Activated CD4-positive, alpha-beta memory T cell treated with anti-CD3 and anti-CD28 coated beads, Interleukin-2, amount 10 ng/mL, durations not matched to agents 7 days and 5 days (primary cell): ENCODE measurements at regions not wholly inside any gene's neighbourhood (a gene's known extent, or its start where the extent isn't known, plus 50 kb on each side); places are given as distances from the start of the nearest gene placed in this dataset.
"Not testable (repeated sequence)": the region's sequence is repeated elsewhere in the genome, so short reads cannot be mapped to it uniquely, and the experiment has no call there.

ENCODE experiments used
- CTCF ChIA-PET: fragments of 350-600 bp; sonication (Branson Sonifier 250); formaldehyde crosslinking; loops from one replicate; lab custom pipeline; 2021; ENCODE audit warnings: antibody characterized with exemption, inconsistent platforms; lab: Charles Lee
- POLR2A ChIA-PET: fragments of 350-600 bp; sonication (Branson Sonifier 250); formaldehyde crosslinking; loops from one replicate; lab custom pipeline; 2021; ENCODE audit warnings: antibody characterized with exemption; lab: Charles Lee
- DNase-seq: peaks from one replicate; pipeline ENCODE4 v3.0.0-alpha.2; 2020
- H3K27ac Mint-ChIP-seq: one replicate; pipeline ENCODE4 v1.8.0; 2021; ENCODE audit warnings: mild to moderate bottlenecking, mixed read lengths
- H3K27me3 Mint-ChIP-seq: one replicate; pipeline ENCODE4 v1.8.0; 2021; ENCODE audit warnings: mixed read lengths
- H3K36me3 Mint-ChIP-seq: one replicate; pipeline ENCODE4 v1.8.0; 2021; ENCODE audit warnings: low read depth, mixed read lengths
- H3K4me1 Mint-ChIP-seq: one replicate; pipeline ENCODE4 v1.8.0; 2021; ENCODE audit warnings: mixed read lengths
- H3K4me3 Mint-ChIP-seq: one replicate; pipeline ENCODE4 v1.8.0; 2021; ENCODE audit warnings: mild to moderate bottlenecking, mixed read lengths
- H3K9me3 Mint-ChIP-seq: one replicate; pipeline ENCODE4 v1.8.0; 2021; ENCODE audit warnings: mixed read lengths

DNA sequence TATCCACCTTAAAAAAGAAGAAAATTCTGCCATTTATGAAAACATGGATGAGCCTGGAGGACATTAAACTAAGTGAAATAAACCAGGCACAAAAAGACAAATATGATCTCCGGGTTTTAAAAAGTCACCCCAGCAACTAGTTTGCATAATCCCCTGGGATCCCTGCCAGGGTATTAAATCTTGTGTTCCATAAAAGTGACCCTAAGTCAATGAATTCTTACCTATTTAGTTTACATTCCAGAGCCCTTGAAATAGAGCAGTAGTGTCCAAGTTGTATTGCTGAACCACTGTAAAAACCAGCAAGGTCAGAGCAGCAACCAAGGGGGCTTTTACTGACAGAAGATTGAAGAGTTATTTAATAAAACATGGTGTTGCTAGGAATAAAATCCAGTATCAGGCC lies 716.8 kb upstream of the BCHE start:
- H3K27ac Mint-ChIP-seq = no peak overlapping the region
- H3K36me3 Mint-ChIP-seq = no peaks in the 10 kb centered on the region
- no peak for DNase-seq
- ChIA-PET CTCF (no interaction called here), POLR2A (no interaction called here)
- no peaks in the 10 kb centered on the region for H3K4me1 Mint-ChIP-seq
- H3K9me3 Mint-ChIP-seq = peaks cover 15% of the 10 kb centered on the region
- no peak overlapping the region for H3K4me3 Mint-ChIP-seq
- H3K27me3 Mint-ChIP-seq = no peaks in the 10 kb centered on the region

DNA sequence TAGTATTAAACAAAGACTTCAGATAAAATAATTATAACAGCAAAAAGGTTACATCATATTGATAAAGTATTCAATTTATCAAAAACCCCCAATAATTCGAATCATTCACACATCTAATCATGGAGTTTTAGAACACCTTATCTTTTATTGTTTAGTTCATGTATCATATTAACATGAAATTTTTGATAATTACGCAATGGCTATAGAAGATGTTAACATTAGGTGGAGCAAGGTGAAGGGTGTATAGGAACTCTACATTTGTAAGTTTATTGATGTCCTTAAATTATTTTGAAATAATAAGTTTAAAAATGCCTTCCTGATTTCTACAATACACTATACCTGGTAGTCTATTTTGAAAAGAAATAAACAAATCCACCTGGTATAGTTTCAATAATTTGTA lies 696.5 kb upstream of the BCHE start:
- H3K4me1 Mint-ChIP-seq = no peaks in the 10 kb centered on the region
- H3K27ac Mint-ChIP-seq = no peak overlapping the region
- H3K36me3 Mint-ChIP-seq = no peaks in the 10 kb centered on the region
- ChIA-PET CTCF (no interaction called here), POLR2A (no interaction called here)
- no peak overlapping the region for H3K4me3 Mint-ChIP-seq
- DNase-seq = no peak
- H3K27me3 Mint-ChIP-seq = no peaks in the 10 kb centered on the region
- peaks cover 26% of the 10 kb centered on the region for H3K9me3 Mint-ChIP-seq

DNA sequence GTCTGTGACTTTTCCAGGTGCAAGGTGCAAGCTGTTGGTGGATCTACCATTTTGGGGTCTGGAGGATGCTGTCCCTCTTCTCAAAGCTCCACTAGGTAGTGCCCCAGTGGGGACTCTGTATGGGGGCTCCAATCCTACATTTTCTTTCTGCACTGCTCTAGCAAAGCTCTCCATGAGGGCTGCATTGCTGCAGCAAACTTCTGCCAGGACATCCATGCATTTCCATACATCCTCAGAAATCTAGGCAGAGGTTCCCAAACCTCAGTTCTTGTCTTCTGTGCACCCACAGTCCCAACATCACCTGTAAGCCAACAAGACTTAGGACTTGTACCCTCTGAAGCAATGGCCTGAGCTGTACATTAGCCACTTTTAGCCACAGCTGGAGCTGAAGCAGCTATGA lies 694.5 kb upstream of the BCHE start:
- H3K27ac Mint-ChIP-seq = no peak overlapping the region
- peaks cover 18% of the 10 kb centered on the region for H3K9me3 Mint-ChIP-seq
- DNase-seq = no peak
- H3K4me3 Mint-ChIP-seq = no peak overlapping the region
- H3K27me3 Mint-ChIP-seq = no peaks in the 10 kb centered on the region
- H3K4me1 Mint-ChIP-seq = no peaks in the 10 kb centered on the region
- ChIA-PET POLR2A (no interaction called here), CTCF (no interaction called here)
- H3K36me3 Mint-ChIP-seq = no peaks in the 10 kb centered on the region

DNA sequence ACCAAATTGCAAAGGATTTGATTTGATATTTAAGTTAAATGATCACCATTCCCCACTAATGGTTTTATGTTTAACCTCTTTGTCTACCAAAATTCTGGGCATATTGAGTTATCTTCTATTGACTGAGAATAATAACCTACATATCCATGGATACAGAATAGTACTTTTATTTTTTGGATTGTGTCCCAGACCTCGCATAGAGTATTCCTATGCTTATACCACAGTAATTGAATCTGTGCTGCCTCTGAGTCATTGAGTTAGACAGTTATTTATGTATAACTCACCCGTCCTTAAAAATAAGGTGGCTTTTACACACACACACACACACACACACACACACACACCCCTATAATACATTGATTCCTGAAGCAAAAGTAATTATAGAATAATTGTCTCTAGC lies 690.1 kb upstream of the BCHE start:
- H3K4me1 Mint-ChIP-seq = no peaks in the 10 kb centered on the region
- H3K9me3 Mint-ChIP-seq = peaks cover 8% of the 10 kb centered on the region
- H3K27me3 Mint-ChIP-seq = no peaks in the 10 kb centered on the region
- ChIA-PET POLR2A (no interaction called here), CTCF (no interaction called here)
- H3K4me3 Mint-ChIP-seq = no peak overlapping the region
- no peaks in the 10 kb centered on the region for H3K36me3 Mint-ChIP-seq
- no peak for DNase-seq
- H3K27ac Mint-ChIP-seq = no peak overlapping the region

DNA sequence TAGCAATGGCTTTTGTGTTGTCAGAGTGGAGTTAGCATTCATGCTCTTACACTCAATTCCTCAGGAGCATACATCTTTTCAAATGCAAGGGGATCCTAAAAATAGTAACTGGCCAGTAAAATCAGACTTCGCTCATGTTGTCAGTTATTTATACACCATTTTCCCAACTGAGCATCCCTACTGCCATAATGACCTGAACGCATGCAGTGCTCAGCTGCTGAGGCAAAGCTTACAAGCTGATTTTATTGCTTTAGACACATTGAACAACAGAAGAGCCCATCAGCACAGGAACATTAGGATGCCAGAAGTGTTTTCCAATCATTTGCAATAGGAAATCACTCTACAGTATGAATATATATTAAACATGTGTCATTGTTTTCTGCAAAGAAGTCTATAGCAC lies 689.7 kb upstream of the BCHE start:
- POLR2A ChIA-PET = no interaction called here
- Mint-ChIP-seq H3K4me1 (no peaks in the 10 kb centered on the region), H3K27me3 (no peaks in the 10 kb centered on the region), H3K9me3 (peaks cover 7% of the 10 kb centered on the region), H3K36me3 (no peaks in the 10 kb centered on the region), H3K27ac (no peak overlapping the region), H3K4me3 (no peak overlapping the region)
- CTCF ChIA-PET = no interaction called here
- DNase-seq = no peak

DNA sequence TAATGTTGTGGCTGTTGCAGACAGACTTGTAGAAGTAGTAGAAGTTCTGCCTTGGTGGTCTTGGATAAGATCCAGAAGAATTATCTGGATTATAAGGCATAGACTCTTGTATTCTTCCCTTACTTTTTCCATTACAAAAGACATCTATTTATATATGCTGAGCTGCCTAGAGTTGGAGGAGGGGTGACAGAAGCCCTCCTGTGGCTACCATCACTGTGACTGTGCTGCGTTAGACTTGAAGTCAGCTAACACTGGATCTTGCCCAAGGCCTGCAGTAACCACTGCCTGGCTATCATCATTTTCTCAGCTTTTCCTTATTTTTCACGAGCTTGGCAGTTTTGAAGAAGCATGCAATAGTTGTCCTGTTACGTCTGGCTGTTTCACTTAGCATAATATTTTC lies 684.8 kb upstream of the BCHE start:
- H3K27me3 Mint-ChIP-seq = no peaks in the 10 kb centered on the region

DNA sequence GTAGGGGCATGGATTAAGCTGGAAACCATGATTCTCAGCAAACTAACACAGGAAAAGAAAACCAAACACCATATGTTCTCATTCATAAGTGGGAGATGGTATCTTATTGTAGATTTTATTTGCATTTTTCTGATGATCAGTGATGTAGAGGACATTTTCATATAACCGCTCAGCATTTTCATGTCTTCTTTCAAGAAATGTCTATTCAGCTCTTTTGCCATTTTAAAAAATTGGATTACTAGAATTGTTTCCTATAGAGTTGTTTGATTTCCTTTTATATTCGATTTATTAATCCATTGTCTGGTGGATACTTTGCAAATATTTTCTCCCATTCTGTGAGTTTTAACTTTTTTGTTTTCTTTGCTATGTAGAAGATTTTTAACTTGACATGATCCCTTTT lies 682.2 kb upstream of the BCHE start:
- ChIA-PET POLR2A (no interaction called here), CTCF (no interaction called here)
- Mint-ChIP-seq H3K27me3 (no peaks in the 10 kb centered on the region), H3K9me3 (peaks cover 4% of the 10 kb centered on the region), H3K27ac (no peak overlapping the region), H3K4me1 (no peaks in the 10 kb centered on the region), H3K36me3 (no peaks in the 10 kb centered on the region), H3K4me3 (no peak overlapping the region)
- DNase-seq = no peak

More for the DNA sequence above, 684.8 kb upstream of the BCHE start:
- no peak for DNase-seq
- Mint-ChIP-seq H3K4me1 (no peaks in the 10 kb centered on the region), H3K27ac (no peak overlapping the region), H3K4me3 (no peak overlapping the region), H3K36me3 (no peaks in the 10 kb centered on the region), H3K9me3 (peaks cover 4% of the 10 kb centered on the region)
- POLR2A ChIA-PET = no interaction called here
- CTCF ChIA-PET = no interaction called here

DNA sequence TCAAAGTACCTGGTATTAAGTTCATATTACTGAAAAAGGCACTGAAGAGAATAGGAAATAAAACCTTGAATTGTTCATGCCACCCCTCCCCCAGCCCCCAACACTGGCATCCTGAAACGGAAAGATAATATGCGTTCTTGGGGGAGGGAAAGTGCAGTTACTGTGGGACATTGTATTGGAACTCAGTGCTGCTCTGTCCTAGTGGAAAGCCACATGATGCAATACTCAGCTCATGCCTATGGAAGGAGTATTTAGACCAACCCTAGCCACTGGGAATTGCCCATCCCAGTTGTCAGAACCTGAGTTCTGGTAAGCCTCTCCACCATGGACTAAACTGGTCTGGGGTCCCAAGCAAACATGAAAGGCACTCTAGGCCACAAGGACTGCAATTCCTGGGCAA lies 680.8 kb upstream of the BCHE start:
- no peaks in the 10 kb centered on the region for H3K27me3 Mint-ChIP-seq
- H3K4me1 Mint-ChIP-seq = no peaks in the 10 kb centered on the region
- H3K4me3 Mint-ChIP-seq = no peak overlapping the region
- CTCF ChIA-PET = no interaction called here
- DNase-seq = no peak
- H3K36me3 Mint-ChIP-seq = no peaks in the 10 kb centered on the region
- POLR2A ChIA-PET = no interaction called here
- H3K27ac Mint-ChIP-seq = no peak overlapping the region
- peaks cover 8% of the 10 kb centered on the region for H3K9me3 Mint-ChIP-seq

DNA sequence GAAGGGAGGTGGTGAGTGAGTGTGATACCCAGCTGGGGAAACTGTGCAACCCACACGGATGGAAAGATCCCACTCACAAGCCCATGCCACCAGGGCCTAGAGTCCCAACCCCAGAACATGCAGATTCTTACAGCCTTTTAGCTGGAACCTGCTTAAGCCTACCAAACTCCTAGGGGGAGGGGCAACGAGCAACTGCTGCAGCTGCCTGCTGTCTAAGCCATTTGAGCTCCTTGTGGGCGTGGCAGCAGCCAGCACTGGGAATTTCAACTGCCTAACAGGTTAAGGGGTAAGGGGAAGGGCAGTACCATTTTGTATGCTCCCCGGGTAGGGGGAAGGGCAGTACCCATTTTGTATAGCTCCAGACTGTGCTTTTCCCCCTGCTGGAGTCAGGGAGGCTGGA lies 673.2 kb upstream of the BCHE start:
- H3K4me1 Mint-ChIP-seq = no peaks in the 10 kb centered on the region
- H3K27ac Mint-ChIP-seq = no peak overlapping the region
- no peaks in the 10 kb centered on the region for H3K27me3 Mint-ChIP-seq
- no peak overlapping the region for H3K4me3 Mint-ChIP-seq
- H3K36me3 Mint-ChIP-seq = no peaks in the 10 kb centered on the region
- no peak for DNase-seq
- POLR2A ChIA-PET = no interaction called here
- CTCF ChIA-PET = no interaction called here
- H3K9me3 Mint-ChIP-seq = peaks cover 19% of the 10 kb centered on the region

DNA sequence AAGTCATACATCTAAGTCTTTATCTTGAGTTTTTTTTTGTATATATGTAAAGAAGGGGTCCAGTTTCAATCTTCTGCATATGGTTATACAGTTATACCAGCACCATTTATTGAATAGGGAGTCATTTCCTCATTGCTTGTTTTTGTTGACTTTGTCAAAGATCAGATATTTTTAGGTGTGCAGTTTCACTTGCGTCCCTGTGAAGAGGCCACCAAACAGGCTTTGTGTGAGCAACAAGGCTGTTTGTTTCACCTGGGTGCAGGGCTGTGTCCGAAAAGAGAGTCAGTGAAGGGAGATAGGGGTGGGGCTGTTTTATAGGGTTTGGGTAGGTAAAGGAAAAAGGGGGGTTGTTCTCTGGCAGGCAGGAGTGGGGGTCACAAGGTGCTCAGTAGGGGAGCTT lies 663.2 kb upstream of the BCHE start:
- H3K4me3 Mint-ChIP-seq, H3K27me3 Mint-ChIP-seq, H3K36me3 Mint-ChIP-seq, H3K27ac Mint-ChIP-seq, CTCF ChIA-PET, H3K4me1 Mint-ChIP-seq, POLR2A ChIA-PET, DNase-seq: not testable (repeated sequence)
- peaks cover 36% of the 10 kb centered on the region for H3K9me3 Mint-ChIP-seq

DNA sequence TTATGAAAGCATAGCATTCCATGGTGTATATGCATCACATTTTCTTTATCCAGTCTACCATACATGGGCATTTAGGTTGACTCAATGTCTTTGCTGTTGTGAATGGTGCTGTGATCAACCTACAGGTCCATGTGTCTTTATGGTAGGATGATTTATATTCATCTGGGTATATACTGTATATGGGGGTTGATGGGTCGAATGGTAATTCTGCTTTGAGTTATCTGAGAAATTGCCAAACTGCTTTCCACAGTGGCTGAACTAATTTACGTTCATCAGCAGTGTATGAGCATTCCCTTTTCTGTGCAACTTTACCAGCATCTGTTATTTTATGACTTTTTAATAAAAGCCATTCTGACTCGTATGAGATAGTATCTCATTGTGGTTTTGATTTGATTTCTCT lies 662.4 kb upstream of the BCHE start:
- ChIA-PET CTCF (no interaction called here), POLR2A (no interaction called here)
- Mint-ChIP-seq H3K4me1 (no peaks in the 10 kb centered on the region), H3K36me3 (peaks cover 5% of the 10 kb centered on the region), H3K27me3 (no peaks in the 10 kb centered on the region), H3K27ac (no peak overlapping the region), H3K4me3 (no peak overlapping the region), H3K9me3 (peaks cover 30% of the 10 kb centered on the region)
- DNase-seq = no peak

DNA sequence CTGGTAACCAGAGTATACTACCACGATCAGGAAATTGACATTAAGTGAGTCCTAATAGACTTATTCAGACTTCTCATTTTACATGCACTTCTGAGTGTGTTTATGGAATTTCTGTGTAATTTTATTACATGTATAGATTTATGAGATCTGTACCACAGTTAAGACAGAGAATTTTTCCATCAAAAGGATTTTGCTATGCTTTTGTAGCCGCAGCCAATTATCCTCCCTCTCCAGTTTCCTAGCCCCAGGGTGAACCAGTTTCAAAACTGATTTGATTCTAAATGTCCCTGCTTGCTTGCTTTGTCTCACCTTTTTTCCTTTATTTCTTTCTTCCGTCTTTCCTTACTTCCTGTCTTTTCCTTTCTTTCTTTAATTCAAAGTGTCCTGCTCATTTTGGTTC lies 661.2 kb upstream of the BCHE start:
- ChIA-PET POLR2A (no interaction called here), CTCF (no interaction called here)
- DNase-seq = no peak

DNA sequence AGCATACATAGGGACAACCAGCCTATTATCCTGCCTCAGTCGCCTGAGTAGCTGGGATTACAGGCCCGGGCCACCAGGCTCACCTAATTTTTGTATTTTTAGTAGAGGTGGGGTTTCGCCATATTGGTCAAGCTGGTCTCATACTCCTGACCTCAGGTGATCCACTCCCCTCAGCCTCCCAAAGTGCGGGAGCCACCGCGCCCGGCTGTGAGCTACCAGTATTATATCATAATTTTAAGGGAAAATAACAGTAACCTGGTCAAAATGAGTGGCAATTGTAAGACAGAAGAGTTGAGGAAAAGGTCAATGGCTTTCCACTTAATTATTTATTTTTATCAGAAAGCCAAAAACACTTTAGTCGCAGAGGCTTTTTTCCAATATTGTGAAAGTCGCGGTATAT lies 652.6 kb upstream of the BCHE start:
- H3K4me1 Mint-ChIP-seq = no peaks in the 10 kb centered on the region
- no peaks in the 10 kb centered on the region for H3K36me3 Mint-ChIP-seq
- H3K27ac Mint-ChIP-seq = no peak overlapping the region
- H3K4me3 Mint-ChIP-seq = no peak overlapping the region
- ChIA-PET CTCF (no interaction called here), POLR2A (no interaction called here)
- H3K9me3 Mint-ChIP-seq = peaks cover 2% of the 10 kb centered on the region
- H3K27me3 Mint-ChIP-seq = no peaks in the 10 kb centered on the region
- DNase-seq = no peak

More for the DNA sequence above, 661.2 kb upstream of the BCHE start:
- H3K27ac Mint-ChIP-seq = no peak overlapping the region
- H3K36me3 Mint-ChIP-seq = peaks cover 2% of the 10 kb centered on the region
- H3K9me3 Mint-ChIP-seq = peaks cover 23% of the 10 kb centered on the region
- H3K27me3 Mint-ChIP-seq = no peaks in the 10 kb centered on the region
- no peaks in the 10 kb centered on the region for H3K4me1 Mint-ChIP-seq
- no peak overlapping the region for H3K4me3 Mint-ChIP-seq

DNA sequence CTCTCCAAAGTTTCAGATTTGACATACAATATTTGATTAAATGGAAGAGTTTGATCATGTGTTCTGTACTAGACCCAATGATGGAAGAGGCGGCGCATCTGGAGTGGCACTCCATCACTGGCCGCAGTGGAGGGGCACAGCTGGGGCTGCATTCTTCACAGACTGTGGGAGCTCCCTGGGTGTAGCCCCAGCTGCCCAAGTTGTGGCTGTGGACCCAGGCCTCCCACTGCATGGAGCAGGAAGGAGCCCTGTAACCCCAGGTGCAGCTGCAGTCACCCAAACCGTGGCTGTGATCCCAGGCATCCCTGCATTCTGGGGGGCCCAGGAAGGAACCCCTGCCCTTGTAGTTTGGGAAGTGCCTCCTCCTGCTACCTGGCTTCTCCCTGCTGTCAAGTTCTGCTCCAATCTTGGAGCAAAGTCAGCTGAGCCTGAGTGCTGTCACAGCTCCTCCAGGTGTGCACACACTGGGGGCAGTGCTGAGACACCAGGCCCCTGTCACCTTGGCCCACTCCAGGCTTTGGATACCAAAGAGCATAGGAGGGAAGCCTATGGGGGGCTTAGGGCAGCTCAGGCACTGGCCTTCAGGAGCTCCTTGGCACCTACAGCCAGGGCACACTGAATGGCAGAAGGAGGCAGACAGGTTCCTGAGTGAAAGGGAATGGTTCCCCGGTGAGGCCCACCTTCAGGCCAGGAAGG lies 651.9 kb upstream of the BCHE start:
- ChIA-PET CTCF (no interaction called here), POLR2A (no interaction called here)
- no peak for DNase-seq
- no peak overlapping the region for H3K4me3 Mint-ChIP-seq
- peaks cover 2% of the 10 kb centered on the region for H3K9me3 Mint-ChIP-seq
- H3K36me3 Mint-ChIP-seq = no peaks in the 10 kb centered on the region
- no peak overlapping the region for H3K27ac Mint-ChIP-seq
- no peaks in the 10 kb centered on the region for H3K4me1 Mint-ChIP-seq
- H3K27me3 Mint-ChIP-seq = no peaks in the 10 kb centered on the region
